HG03520 (cell line): ENCODE measurements at regions not wholly inside any gene's neighbourhood (a gene's known extent, or its start where the extent isn't known, plus 50 kb on each side); places are given as distances from the start of the nearest gene placed in this dataset.
"Not testable (repeated sequence)": the region's sequence is repeated elsewhere in the genome, so short reads cannot be mapped to it uniquely, and the experiment has no call there.

Source experiments
- ATAC-seq: cut with Tn5 transposase; IDR thresholded peaks from one replicate; pipeline ENCODE4 v1.9.1; 2021; ENCODE audit warnings: mild to moderate bottlenecking, moderate library complexity; ENCODE audit not compliant: unreplicated experiment

DNA sequence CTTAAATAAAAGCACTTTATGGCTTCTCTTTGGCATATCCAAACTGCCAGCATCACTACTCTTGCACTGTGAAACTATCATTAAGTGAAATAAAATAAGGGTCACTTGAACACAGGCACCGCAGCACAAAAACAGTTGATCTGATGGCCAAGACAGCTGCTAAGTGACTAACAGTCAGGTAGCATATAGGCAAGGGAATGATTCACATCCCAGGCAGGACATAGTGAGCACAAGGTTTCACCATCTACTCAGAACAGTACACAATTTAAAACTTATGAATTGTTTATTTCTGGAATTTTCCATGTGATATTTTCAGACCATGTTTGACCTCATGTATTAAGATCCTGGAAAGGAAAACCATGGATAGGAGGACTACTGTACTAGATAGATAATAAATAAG is 214.2 kb downstream of the MREG start:
- no peak for ATAC-seq

DNA sequence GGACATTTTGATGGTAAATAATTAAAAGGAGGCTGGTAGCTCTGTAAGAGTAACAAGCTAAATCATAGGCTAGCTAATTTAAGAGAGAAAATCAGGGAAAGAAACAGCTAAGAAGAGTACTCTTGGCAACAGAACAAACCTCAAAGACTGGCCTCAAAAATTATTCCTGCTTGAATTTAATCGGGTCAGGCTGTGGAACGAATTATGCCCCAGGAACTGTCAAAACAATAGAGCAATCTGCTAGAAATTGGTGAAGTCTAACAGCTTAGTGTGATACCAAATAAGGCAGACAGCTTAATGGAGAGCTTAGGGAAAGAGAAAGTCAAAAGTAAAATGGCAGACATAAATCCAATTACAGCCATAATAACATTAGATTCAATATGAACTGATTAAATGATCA is 215.7 kb downstream of the MREG start:
- no peak for ATAC-seq

GRCh38 chr2:215796140-215796855 is 217.1 kb downstream of the MREG start:
- ATAC-seq, result no peak

DNA sequence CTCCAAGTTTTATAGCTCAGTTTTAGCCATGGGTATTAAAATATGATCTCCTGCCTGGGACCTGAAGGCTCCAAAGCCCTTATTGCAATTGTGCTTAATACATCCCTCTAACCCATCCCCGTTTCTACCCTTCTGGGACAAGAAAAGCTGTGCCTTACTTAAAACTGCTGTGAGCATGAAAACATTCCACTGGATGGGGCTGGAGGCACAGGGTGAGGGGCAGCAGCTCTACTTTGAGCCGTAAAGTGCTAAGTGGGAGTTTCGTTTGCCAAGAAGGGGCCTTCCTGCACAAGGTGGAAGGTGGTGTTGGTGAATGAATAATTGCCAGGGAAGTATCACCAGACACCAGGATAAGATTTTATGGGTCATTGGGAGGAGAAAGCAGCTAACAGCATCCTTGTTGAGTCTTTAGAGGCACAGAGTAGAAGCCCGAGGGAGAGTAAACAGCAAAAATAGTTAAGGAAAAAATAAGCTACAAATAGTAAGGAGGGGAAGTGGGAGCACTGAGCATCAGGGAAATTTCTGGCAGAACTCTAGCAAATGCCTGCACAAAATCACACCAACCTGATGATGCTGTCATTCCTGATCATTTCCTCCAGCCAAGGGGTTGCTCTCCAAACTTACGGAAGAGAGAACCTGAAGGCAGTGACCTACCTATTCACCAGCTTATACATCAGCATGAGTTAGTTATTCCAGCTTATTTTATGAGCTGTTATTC is 218.4 kb downstream of the MREG start:
- no peak for ATAC-seq

DNA sequence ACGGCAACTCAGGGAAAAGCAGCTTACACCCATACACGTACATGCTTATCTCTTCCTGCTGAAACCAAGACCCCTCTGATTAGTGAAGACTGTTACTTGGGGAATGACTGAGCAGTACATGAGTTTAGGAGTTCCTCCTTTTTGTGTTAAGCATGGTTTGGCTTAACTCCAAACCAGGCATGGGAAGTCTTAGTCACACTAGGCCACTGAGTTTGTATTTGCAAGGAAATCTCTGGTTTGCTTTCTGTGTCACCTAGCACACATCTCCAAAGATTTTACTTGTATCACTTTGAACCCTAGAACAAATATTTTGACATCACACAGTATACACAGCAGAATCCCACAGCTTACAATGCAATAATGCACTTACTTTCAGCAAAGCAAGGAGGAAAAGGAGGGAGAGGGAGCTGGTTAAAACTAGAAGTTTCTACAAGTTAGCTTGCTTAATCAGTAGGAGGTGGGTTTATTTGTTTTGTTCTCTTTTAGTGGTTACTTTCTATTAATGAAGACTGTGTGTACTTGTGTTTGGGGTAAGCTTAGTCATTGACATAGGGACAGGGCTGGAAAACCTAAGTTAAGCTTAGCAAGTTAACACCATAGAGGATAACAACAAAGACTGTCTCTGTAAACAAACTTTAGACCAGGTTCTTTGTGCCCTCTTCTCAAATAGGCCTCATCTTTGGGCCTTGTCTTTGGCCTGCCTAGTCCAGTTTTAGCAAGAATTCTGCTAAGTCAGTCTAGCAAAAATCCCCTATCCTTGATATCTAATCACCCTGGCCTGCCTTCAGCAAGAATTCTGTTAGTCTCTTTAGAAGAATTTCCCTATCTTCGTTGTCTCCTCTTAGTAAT is 219.4 kb downstream of the MREG start:
- no peak for ATAC-seq

DNA sequence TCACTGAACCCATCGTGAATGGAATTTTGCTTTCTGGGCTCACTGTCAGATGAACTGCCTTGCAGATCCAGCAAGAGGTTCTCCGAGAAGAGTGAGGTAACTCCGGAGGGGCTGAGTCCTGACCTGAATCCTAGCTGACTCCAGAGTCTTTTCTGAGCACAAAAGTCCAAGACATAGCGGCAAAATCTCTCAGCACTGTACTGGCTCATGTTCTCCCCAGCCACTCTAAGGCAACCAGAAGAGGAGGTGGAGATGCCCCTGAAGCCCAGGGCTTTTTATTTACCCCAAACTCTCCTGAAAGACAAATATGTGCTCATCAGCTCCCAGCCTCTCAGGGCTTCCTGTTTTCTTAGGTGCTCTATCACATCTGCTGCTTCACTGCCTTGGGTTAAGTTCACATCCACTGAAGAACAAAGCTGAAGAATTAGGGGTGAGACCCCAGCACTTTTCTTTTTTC is 221.8 kb downstream of the MREG start:
- ATAC-seq, result no peak

DNA sequence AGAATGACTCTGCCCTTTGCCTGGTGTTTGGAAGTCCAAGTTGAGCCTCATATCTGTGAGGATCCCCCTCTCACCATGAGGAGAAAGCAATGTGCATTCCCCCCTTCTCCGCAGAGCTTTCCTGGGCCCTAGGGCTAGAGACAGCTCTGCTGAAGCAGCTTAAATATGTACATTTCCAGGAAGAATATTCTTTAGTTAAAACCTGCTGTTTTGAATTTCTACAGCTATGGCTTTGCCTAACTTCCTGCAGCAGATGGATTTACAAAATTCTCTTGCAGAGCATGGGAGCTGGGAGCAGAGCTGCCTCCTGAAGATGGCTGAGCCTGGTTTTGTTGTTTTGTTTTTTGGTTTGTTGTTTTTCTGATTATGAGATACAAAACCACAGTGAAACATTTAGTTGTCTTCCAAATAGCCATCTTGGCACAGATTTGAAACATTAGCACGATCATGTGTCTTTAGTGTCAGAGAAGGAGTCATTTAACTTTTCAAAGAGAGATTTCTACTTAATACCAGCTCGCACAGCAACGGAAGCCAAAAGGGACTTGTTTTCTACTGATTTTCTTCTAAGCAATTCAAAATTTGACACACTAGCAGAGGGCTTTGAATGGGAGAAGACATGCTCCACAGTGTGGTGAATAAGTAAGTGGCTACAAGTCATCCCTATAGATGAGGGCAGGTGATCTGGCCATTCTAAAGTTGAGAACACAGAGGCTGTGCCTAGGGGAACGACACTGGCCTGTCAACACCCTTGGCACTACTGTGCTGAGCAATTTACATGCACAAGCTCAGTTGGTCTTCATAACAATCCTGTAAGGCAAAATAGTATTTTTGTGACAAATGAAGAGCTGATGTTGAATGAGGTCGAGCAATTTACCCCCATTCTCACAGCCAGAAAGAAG is 222.6 kb downstream of the MREG start:
- ATAC-seq, result no peak

- ATAC-seq, result no peak
Observed at GRCh38 chr2:215787565-215788178, 225.7 kb downstream of the MREG start.

GRCh38 chr2:215787025-215787424 is 226.3 kb downstream of the MREG start:
- no peak for ATAC-seq

GRCh38 chr2:215784371-215784783 is 229.0 kb downstream of the MREG start:
- ATAC-seq, result no peak

DNA sequence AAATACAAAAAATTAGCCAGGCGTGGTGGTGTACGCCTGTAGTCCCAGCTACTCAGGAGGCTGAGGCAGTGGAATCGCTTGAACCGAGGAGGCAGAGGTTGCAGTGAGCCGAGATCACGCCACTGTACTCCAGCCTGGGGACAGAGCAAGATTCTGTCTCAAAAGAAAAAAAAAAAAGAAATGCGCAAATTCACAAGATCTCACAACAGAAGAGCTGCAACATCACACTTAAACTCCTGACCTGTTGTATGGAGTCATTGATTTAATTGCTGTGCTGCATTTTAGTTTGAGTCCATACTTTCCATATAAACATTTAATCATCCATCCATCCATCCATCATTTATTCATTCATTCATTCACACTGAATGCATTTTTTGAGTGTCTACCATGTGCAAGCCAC is 229.7 kb downstream of the MREG start:
- not testable (repeated sequence) for ATAC-seq

DNA sequence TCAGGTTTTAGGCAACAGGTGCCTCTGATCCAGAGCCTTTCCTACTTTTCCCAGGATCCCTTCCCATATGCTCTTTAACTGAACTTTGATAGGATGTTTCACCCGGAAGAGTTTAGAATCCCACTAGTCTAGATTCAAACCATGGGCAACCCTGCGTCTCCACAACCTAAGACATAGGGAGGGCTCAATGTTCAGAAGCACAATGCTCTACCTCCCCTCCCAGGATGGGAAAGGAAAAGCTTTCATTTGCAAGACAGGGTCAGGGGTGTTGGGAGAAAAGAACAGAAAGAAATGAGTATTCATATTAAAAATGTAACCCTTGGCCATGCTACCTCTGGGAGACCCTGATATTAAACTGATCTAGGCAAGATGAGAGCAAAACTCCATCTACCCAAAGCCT is 230.4 kb downstream of the MREG start:
- ATAC-seq, result no peak

DNA sequence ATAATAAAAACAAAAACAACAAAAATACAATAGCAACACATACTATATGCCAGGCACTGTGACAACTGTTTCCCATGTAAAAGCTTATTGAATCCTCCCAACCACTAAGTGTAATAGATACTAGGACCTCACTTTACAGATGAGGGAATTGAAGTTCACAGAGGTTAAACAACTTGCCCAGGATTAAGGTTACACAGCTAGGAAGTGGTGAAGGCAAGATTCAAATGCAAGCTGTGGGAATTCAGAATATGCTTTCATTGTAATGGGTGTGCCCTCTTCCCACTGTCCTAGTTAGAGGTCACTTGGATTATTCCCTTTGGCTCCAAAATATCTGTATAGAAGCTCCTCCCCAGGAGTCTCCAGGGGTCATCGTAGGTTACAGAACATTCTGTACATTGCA is 231.1 kb downstream of the MREG start:
- ATAC-seq, result no peak

DNA sequence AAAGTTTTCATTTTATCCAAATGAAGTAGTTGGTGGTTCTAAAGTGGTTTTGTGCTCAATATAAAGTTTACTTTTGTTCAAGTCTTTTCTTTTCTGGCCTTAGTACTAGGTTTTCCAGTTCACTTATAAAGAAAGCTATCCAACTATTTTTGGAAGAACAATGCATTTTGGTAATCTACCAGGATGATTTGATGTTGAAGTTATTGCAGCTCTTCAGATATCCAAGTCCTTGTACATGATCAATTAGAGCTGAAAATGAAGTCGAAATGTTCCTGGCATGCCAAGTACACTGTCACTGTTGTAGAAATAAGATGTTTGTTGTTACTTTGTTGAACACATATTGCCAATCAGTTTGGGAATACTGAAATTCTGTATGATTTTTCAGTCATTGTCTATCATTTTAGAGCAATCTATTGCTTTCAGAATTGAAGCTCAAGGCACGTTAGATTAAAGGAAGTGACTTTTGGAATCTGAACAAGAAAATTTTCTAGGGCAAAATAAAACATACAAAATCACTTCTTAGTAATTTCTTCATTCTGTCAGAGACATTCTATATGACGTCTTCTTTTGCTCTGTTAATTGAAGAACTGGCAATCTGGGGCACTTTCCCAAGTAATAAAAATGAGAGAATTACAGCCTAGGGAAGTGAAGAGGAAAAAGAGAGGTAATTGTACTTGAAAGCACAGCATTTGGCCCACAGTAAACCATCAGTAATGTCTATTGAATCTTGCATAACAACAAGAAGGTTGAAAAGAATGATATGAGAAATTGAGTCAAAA is 232.3 kb downstream of the MREG start:
- ATAC-seq, result no peak

DNA sequence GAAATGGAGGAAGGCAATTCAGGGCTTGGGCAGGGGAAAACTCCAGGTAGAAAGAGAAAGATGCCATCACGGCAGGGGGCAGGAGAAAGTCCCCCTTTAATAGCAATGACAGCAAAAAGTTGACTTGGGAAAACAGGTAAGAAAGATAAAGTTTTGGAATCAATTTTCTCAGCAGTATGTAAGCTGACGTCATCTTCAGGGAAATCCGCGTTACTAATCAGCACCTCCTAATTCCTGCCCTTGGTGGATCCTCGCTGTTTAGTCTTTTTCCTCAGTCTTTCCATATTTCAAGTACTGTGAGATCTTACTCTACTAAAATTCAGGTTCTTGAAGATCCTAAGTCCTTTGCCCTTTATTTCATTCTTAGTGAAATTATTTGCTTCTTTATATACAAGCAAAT is 233.0 kb downstream of the MREG start:
- no peak for ATAC-seq

DNA sequence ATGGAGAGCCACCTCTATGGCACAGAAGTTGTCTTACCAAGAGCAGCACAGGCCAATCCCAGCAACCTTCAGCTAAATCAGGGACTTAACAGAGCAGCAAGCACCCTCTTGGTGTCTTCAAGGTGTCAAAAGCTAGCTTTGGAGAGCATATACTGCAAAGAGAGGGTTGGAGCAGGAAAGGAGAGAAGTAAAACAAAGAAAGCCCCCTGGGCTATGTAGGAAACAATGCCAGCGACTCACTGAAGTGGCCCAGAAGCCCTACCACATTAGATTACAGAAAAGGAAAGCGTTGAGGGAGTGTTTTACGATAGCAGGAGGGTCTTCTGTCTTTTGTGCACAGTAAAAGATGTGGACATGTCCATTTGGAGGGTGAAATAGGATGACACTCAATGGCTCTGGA is 233.4 kb downstream of the MREG start:
- ATAC-seq, result no peak

DNA sequence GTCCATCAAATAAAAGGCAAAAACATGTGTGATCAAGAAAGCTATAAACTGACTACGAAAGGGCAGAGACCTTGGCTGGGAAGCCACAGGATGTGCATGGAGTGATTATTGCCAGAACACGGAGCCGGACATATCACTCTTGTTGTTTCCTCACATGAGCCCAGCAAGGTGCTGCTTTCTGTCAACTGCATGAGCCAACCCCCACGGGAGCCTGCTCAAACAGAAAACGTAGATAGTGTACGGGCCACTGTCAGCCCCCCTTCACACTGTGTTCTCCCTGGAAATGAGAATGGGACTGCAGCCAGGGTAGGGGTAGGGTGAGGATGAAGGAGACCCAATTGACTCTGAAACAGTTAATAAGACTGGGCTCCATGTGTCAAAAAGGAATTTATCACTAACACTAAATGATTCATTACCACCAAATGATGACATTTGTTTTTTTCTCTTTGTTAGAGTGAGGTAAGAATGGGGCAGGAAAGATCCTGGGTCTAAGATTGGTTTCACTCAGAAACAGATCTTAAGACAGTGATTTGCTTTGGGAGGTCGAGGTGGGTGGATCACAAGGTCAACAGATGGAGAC is 235.8 kb downstream of the MREG start:
- no peak for ATAC-seq

DNA sequence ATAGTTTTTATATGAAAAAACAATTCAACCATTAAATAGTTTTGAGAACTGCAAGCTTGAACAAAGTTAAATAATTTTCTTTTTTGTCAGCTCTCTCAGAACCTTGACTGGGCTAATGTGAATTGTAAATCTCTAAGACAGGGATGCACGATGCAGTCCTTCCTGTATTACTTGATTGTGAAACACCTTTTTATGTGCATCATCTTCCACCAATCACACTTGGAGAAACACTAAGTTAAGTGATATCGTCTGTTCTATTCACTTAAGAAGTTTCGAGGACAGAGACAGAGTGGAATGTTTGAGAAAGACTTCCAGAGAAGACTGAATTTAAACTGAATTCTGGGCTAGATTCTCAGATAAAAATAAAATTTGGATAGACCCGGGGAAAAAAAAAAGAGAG is 238.2 kb downstream of the MREG start:
- ATAC-seq, result no peak

DNA sequence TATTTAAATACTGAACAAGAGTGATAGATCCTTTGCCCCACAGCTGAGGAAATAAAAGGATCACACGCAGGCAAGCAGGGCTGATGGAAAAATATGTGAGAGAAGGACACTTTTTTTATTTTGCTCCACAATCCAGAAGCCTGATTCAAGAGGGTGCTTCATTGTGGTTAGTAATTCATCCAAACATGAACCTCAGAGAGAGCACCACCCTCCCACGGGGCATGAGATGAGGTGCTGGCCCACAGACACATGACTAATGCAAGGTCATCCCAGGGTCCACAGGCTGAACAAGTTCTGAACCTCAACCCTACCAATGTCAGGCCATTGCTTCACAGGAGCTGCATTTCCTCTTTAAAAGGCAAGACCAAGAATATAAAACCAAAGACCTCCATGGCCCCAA is 239.6 kb downstream of the MREG start:
- no peak for ATAC-seq
